GM20000 (cell line): ENCODE measurements at regions not wholly inside any gene's neighbourhood (a gene's known extent, or its start where the extent isn't known, plus 50 kb on each side); places are given as distances from the start of the nearest gene placed in this dataset.
"Not testable (repeated sequence)": the region's sequence is repeated elsewhere in the genome, so short reads cannot be mapped to it uniquely, and the experiment has no call there.

Experiments used
- DNase-seq: peaks from one replicate; pipeline ENCODE4 v3.0.0; 2012; ENCODE audit warnings: low spot score
- CTCF ChIP-seq: IDR thresholded peaks from 2 replicates; pipeline ENCODE4 v1.5.1; 2012; ENCODE audit warnings: mild to moderate bottlenecking, control low read depth; ENCODE audit errors: extremely low read depth, missing control alignments

- DNase-seq: no peak
- no peak for TF ChIP-seq CTCF
Observed at GRCh38 chr20:47973519-47974233, 188.4 kb upstream of the SULF2 start.

- TF ChIP-seq CTCF: no peak
- DNase-seq: no peak
Observed at GRCh38 chr20:47972916-47973309, 187.6 kb upstream of the SULF2 start.

- not testable (repeated sequence) for DNase-seq
Observed at GRCh38 chr20:47972297-47972915, 187.1 kb upstream of the SULF2 start.

GRCh38 chr20:47971058-47971791 is 185.9 kb upstream of the SULF2 start:
- no peak for DNase-seq
- TF ChIP-seq CTCF: no peak

- TF ChIP-seq CTCF: no peak
- no peak for DNase-seq
Observed at GRCh38 chr20:47970282-47970903, 185.1 kb upstream of the SULF2 start.

GRCh38 chr20:47969426-47969825 is 184.1 kb upstream of the SULF2 start:
- no peak for TF ChIP-seq CTCF

GRCh38 chr20:47968541-47969310 is 183.4 kb upstream of the SULF2 start:
- no peak for DNase-seq
- no peak for TF ChIP-seq CTCF

More at GRCh38 chr20:47969426-47969825, 184.1 kb upstream of the SULF2 start:
- DNase-seq: no peak
